Kidney (tissue), 13 donors: ENCODE measurements at regions not wholly inside any gene's neighbourhood (a gene's known extent, or its start where the extent isn't known, plus 50 kb on each side); places are given as distances from the start of the nearest gene placed in this dataset.

Source experiments
- DNase-seq, 5 donors: peaks; one replicate each; pipeline ENCODE4 v3.0.0-alpha.2; 2013 to 2020
- FAIRE-seq: peaks from 2 replicates; lab custom pipeline; 2012; peaks lifted over from hg19 to GRCh38; lab: Jason Lieb, UNC
- H3K27ac ChIP-seq, 2 donors: one replicate each; pipeline ENCODE4 v1.7.0; 2013; ENCODE audit warnings: low read depth in 2 of 2, low read length in 2 of 2, inconsistent platforms in 1 of 2
- H3K27me3 ChIP-seq: one replicate; pipeline ENCODE4 v1.7.1; 2013; ENCODE audit warnings: low read length, inconsistent platforms; ENCODE audit not compliant: control insufficient read depth, insufficient read depth
- H3K36me3 ChIP-seq, 3 donors: one replicate each; pipeline versions ENCODE4 v1.7.0 to v1.7.1; 2013; ENCODE audit warnings: low read length in 3 of 3, control low read depth in 1 of 3, inconsistent platforms in 1 of 3; ENCODE audit not compliant: insufficient read depth in 3 of 3, control insufficient read depth in 2 of 3
- H3K4me1 ChIP-seq, 3 donors: one replicate each; pipeline versions ENCODE4 v1.7.0 to v1.7.1; 2013; ENCODE audit warnings: low read length in 3 of 3, inconsistent platforms in 1 of 3, low read depth in 1 of 3; ENCODE audit not compliant: control insufficient read depth in 2 of 3, insufficient read depth in 2 of 3
- H3K4me3 ChIP-seq, 3 donors: one replicate each; pipeline versions ENCODE4 v1.7.0 to v1.8.1; 2013; ENCODE audit warnings: low read length in 3 of 3, control low read depth in 1 of 3, inconsistent platforms in 1 of 3
- H3K9ac ChIP-seq, 3 donors: one replicate each; pipeline versions ENCODE4 v1.7.0 to v1.7.1; 2013; ENCODE audit warnings: low read length in 3 of 3, control low read depth in 1 of 3, inconsistent platforms in 1 of 3
- H3K9me3 ChIP-seq, 3 donors: one replicate each; pipeline versions ENCODE4 v1.7.0 to v1.7.1; 2013; ENCODE audit warnings: low read length in 3 of 3, control low read depth in 1 of 3, inconsistent platforms in 1 of 3; ENCODE audit not compliant: control insufficient read depth in 2 of 3, insufficient read depth in 1 of 3
- intact Hi-C: fragments of 100-400 bp; cut with DNase I; formaldehyde crosslinking; loops from one replicate; pipeline ENCODE4 v1.11.1; 2022
- TF ChIP-seq, protein P1 (sequence below): IDR thresholded peaks from 3 replicates; pipeline ENCODE4 v1.5.1; 2012; ENCODE audit warnings: mild to moderate bottlenecking, moderate library complexity, borderline replicate concordance; ENCODE audit not compliant: insufficient read depth; ENCODE audit errors: extremely low read depth
- donor health status: control.
- donor health status: control.
- donor health status: control.
- donor health status: control.
- donor health status: control.
- donor health status: DM: yes; HTN: yes; CAD: no.
- donor health status: Normal renal cell carcinoma (clear cell type).

GRCh38 chr7:1305873-1306272 lies 73.2 kb downstream of the UNCX start:
- DNase-seq (no peak), FAIRE-seq (no peak)
- intact Hi-C loops: no loop called here

GRCh38 chr7:1307828-1308227 lies 75.2 kb downstream of the UNCX start:
- TF ChIP-seq, protein P1, sequence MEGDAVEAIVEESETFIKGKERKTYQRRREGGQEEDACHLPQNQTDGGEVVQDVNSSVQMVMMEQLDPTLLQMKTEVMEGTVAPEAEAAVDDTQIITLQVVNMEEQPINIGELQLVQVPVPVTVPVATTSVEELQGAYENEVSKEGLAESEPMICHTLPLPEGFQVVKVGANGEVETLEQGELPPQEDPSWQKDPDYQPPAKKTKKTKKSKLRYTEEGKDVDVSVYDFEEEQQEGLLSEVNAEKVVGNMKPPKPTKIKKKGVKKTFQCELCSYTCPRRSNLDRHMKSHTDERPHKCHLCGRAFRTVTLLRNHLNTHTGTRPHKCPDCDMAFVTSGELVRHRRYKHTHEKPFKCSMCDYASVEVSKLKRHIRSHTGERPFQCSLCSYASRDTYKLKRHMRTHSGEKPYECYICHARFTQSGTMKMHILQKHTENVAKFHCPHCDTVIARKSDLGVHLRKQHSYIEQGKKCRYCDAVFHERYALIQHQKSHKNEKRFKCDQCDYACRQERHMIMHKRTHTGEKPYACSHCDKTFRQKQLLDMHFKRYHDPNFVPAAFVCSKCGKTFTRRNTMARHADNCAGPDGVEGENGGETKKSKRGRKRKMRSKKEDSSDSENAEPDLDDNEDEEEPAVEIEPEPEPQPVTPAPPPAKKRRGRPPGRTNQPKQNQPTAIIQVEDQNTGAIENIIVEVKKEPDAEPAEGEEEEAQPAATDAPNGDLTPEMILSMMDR: no peak
- no peaks in the 10 kb centered on the region for H3K9me3 ChIP-seq
- intact Hi-C loops: no loop called here
- DNase-seq (no peak), FAIRE-seq (no peak)
- H3K4me3 ChIP-seq: no peak overlapping the region
- no peak overlapping the region for H3K27ac ChIP-seq
- H3K27me3 ChIP-seq: no peaks in the 10 kb centered on the region
- no peaks in the 10 kb centered on the region for H3K4me1 ChIP-seq
- no peaks in the 10 kb centered on the region for H3K36me3 ChIP-seq
- no peak overlapping the region for H3K9ac ChIP-seq

More at GRCh38 chr7:1305873-1306272, 73.2 kb downstream of the UNCX start:
- TF ChIP-seq, protein P1: no peak
- Histone ChIP-seq H3K4me1 (no peaks in the 10 kb centered on the region), H3K27ac (no peak overlapping the region), H3K4me3 (no peak overlapping the region), H3K9ac (no peak overlapping the region), H3K36me3 (no peaks in the 10 kb centered on the region), H3K9me3 (no peaks in the 10 kb centered on the region), H3K27me3 (no peaks in the 10 kb centered on the region)

- no peak overlapping the region for H3K4me3 ChIP-seq
- no peaks in the 10 kb centered on the region for H3K9me3 ChIP-seq
- TF ChIP-seq, protein P1: no peak
- no peak for DNase-seq
- no peak overlapping the region for H3K27ac ChIP-seq
- H3K36me3 ChIP-seq: no peaks in the 10 kb centered on the region
- FAIRE-seq: no peak
- intact Hi-C loops: no loop called here
- H3K9ac ChIP-seq: no peak overlapping the region
- no peaks in the 10 kb centered on the region for H3K27me3 ChIP-seq
- H3K4me1 ChIP-seq: no peaks in the 10 kb centered on the region
Measured at GRCh38 chr7:1309290-1309689, 76.6 kb downstream of the UNCX start.

DNA sequence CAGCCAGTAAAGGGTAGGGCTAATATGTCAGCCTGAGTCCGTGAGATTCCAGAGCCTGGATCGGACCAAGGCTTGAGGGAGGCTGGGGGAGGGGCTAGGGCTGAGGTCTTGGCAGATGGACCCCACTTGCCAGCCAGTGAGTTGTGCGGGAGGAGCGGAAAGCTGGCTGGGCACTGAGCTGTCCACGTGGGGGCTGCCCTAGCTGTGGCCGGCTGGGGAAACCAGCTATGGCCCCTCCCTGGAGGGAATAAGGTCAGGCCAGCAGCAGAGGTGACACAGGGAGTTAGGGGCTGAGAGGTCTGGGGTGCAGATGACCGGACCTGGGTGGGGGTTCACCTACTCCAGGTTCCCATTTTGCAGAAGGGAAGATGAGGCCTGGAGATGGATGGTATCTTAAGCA lies 77.3 kb downstream of the UNCX start:
- no peak overlapping the region for H3K27ac ChIP-seq
- H3K36me3 ChIP-seq: no peaks in the 10 kb centered on the region
- no peaks in the 10 kb centered on the region for H3K27me3 ChIP-seq
- FAIRE-seq: no peak
- no peak overlapping the region for H3K9ac ChIP-seq
- TF ChIP-seq, protein P1: no peak
- intact Hi-C loops: no loop called here
- no peak for DNase-seq
- H3K9me3 ChIP-seq: no peaks in the 10 kb centered on the region
- H3K4me1 ChIP-seq: no peaks in the 10 kb centered on the region
- H3K4me3 ChIP-seq: no peak overlapping the region
